Astrocyte (in vitro differentiated cells and primary cell): ENCODE measurements at regions not wholly inside any gene's neighbourhood (a gene's known extent, or its start where the extent isn't known, plus 50 kb on each side); places are given as distances from the start of the nearest gene placed in this dataset.

Experiments
- DNase-seq: peaks from one replicate; pipeline ENCODE4 v3.0.0-alpha.2; 2010; ENCODE audit warnings: low read depth
- FAIRE-seq: peaks from 2 replicates; lab custom pipeline; 2011; peaks lifted over from hg19 to GRCh38; lab: Jason Lieb, UNC
- H2AFZ ChIP-seq: 2 replicates; pipeline ENCODE4 v1.6.0; 2012; ENCODE audit warnings: low read depth, low read length, inconsistent platforms
- H3K27ac ChIP-seq: 2 replicates; pipeline ENCODE4 v1.5.1; 2011; ENCODE audit warnings: low read depth, low read length, inconsistent platforms
- H3K27me3 ChIP-seq: 2 replicates; pipeline ENCODE4 v1.6.0; 2011; ENCODE audit warnings: low read length, inconsistent platforms; ENCODE audit not compliant: insufficient read depth
- H3K36me3 ChIP-seq: 2 replicates; pipeline ENCODE4 v1.5.1; 2011; ENCODE audit warnings: low read length, inconsistent platforms; ENCODE audit not compliant: insufficient read depth
- H3K4me1 ChIP-seq: 2 replicates; pipeline ENCODE4 v1.5.1; 2011; ENCODE audit warnings: low read length, inconsistent platforms; ENCODE audit not compliant: insufficient read depth
- H3K4me2 ChIP-seq: 2 replicates; pipeline ENCODE4 v1.6.0; 2012; ENCODE audit warnings: low read length, inconsistent platforms
- H3K4me3 ChIP-seq: 2 replicates; pipeline ENCODE4 v1.5.1; 2011; ENCODE audit warnings: low read depth, mild to moderate bottlenecking, low read length, inconsistent platforms; ENCODE audit not compliant: insufficient read depth
- H3K79me2 ChIP-seq: 2 replicates; pipeline ENCODE4 v1.6.0; 2012; ENCODE audit warnings: mild to moderate bottlenecking, low read length, inconsistent platforms; ENCODE audit not compliant: insufficient read depth
- H3K9ac ChIP-seq: 2 replicates; pipeline ENCODE4 v1.6.0; 2012; ENCODE audit warnings: mild to moderate bottlenecking, low read length, inconsistent platforms
- H3K9me3 ChIP-seq: 2 replicates; pipeline ENCODE4 v1.5.1; 2012; ENCODE audit warnings: low read depth, mild to moderate bottlenecking, low read length, inconsistent platforms; ENCODE audit not compliant: insufficient read depth
- H4K20me1 ChIP-seq: 2 replicates; pipeline ENCODE4 v1.6.0; 2012; ENCODE audit warnings: low read length, inconsistent platforms; ENCODE audit not compliant: insufficient read depth
- H3K27ac Mint-ChIP-seq: one replicate; pipeline ENCODE4 v1.8.0; 2021; ENCODE audit warnings: mild to moderate bottlenecking, mixed read lengths; ENCODE audit not compliant: unreplicated experiment
- H3K27me3 Mint-ChIP-seq: one replicate; pipeline ENCODE4 v1.8.0; 2021; ENCODE audit warnings: low read depth, mixed read lengths; ENCODE audit not compliant: unreplicated experiment
- H3K36me3 Mint-ChIP-seq: one replicate; pipeline ENCODE4 v1.8.0; 2021; ENCODE audit warnings: low read depth, mixed read lengths; ENCODE audit not compliant: unreplicated experiment
- H3K4me1 Mint-ChIP-seq: one replicate; pipeline ENCODE4 v1.8.0; 2021; ENCODE audit warnings: low read depth, mixed read lengths; ENCODE audit not compliant: unreplicated experiment
- H3K4me3 Mint-ChIP-seq: one replicate; pipeline ENCODE4 v1.8.0; 2021; ENCODE audit warnings: mild to moderate bottlenecking, moderate library complexity, mixed read lengths; ENCODE audit not compliant: unreplicated experiment
- H3K9me3 Mint-ChIP-seq: one replicate; pipeline ENCODE4 v1.8.0; 2021; ENCODE audit warnings: mild to moderate bottlenecking, mixed read lengths; ENCODE audit not compliant: unreplicated experiment
- EZH2 ChIP-seq: IDR thresholded peaks from 2 replicates; pipeline ENCODE4 v1.6.1; 2012; ENCODE audit warnings: mild to moderate bottlenecking, low read length, inconsistent platforms; ENCODE audit not compliant: insufficient read depth
- TF ChIP-seq, protein P1 (sequence below): IDR thresholded peaks from 2 replicates; pipeline ENCODE4 v1.5.1; 2011; ENCODE audit warnings: low read depth, mild to moderate bottlenecking, inconsistent platforms, low read length, moderate library complexity; ENCODE audit not compliant: insufficient read depth

- H3K4me1 ChIP-seq = peaks cover 6% of the 10 kb centered on the region
- TF ChIP-seq, protein P1, sequence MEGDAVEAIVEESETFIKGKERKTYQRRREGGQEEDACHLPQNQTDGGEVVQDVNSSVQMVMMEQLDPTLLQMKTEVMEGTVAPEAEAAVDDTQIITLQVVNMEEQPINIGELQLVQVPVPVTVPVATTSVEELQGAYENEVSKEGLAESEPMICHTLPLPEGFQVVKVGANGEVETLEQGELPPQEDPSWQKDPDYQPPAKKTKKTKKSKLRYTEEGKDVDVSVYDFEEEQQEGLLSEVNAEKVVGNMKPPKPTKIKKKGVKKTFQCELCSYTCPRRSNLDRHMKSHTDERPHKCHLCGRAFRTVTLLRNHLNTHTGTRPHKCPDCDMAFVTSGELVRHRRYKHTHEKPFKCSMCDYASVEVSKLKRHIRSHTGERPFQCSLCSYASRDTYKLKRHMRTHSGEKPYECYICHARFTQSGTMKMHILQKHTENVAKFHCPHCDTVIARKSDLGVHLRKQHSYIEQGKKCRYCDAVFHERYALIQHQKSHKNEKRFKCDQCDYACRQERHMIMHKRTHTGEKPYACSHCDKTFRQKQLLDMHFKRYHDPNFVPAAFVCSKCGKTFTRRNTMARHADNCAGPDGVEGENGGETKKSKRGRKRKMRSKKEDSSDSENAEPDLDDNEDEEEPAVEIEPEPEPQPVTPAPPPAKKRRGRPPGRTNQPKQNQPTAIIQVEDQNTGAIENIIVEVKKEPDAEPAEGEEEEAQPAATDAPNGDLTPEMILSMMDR = no peak
- no peak for TF ChIP-seq EZH2
- H3K27ac ChIP-seq = no peak overlapping the region
- Mint-ChIP-seq H3K4me1 (peaks cover 4% of the 10 kb centered on the region), H3K9me3 (peaks cover 3% of the 10 kb centered on the region), H3K36me3 (no peaks in the 10 kb centered on the region), H3K27ac (no peak overlapping the region), H3K4me3 (no peak overlapping the region), H3K27me3 (no peaks in the 10 kb centered on the region)
- H4K20me1 ChIP-seq = no peaks in the 10 kb centered on the region
- no peaks in the 10 kb centered on the region for H3K36me3 ChIP-seq
- DNase-seq (no peak), FAIRE-seq (no peak)
- H3K9me3 ChIP-seq = no peaks in the 10 kb centered on the region
- H2AFZ ChIP-seq = no peak overlapping the region
- H3K9ac ChIP-seq = no peak overlapping the region
- H3K4me3 ChIP-seq = no peak overlapping the region
- H3K79me2 ChIP-seq = no peaks in the 10 kb centered on the region
- H3K27me3 ChIP-seq = no peaks in the 10 kb centered on the region
- H3K4me2 ChIP-seq = no peak overlapping the region
Measured at GRCh38 chr5:142491679-142492078, 166.9 kb upstream of the SPRY4 start.

GRCh38 chr5:142491270-142491669 lies 166.4 kb upstream of the SPRY4 start:
- Mint-ChIP-seq H3K27me3 (no peaks in the 10 kb centered on the region), H3K4me1 (peaks cover 8% of the 10 kb centered on the region), H3K4me3 (no peak overlapping the region), H3K36me3 (no peaks in the 10 kb centered on the region), H3K9me3 (peaks cover 5% of the 10 kb centered on the region), H3K27ac (peak overlapping the region; percentile 56)
- TF ChIP-seq, protein P1 = no peak
- no peak for TF ChIP-seq EZH2
- Histone ChIP-seq H3K4me3 (no peak overlapping the region), H3K36me3 (no peaks in the 10 kb centered on the region), H3K27me3 (no peaks in the 10 kb centered on the region), H4K20me1 (no peaks in the 10 kb centered on the region), H3K9ac (no peak overlapping the region), H3K4me1 (peaks cover 9% of the 10 kb centered on the region), H3K4me2 (no peak overlapping the region), H3K9me3 (no peaks in the 10 kb centered on the region), H3K79me2 (no peaks in the 10 kb centered on the region), H2AFZ (peak overlapping the region; percentile 23), H3K27ac (no peak overlapping the region)
- FAIRE-seq = no peak
- DNase-seq = no peak

GRCh38 chr5:142486581-142486980 lies 161.8 kb upstream of the SPRY4 start:
- Histone ChIP-seq H3K9ac (no peak overlapping the region), H2AFZ (no peak overlapping the region), H3K4me3 (no peak overlapping the region), H3K4me2 (peak overlapping the region; percentile 37), H4K20me1 (no peaks in the 10 kb centered on the region), H3K4me1 (peaks cover 17% of the 10 kb centered on the region), H3K79me2 (no peaks in the 10 kb centered on the region), H3K36me3 (no peaks in the 10 kb centered on the region), H3K27ac (no peak overlapping the region), H3K27me3 (no peaks in the 10 kb centered on the region), H3K9me3 (no peaks in the 10 kb centered on the region)
- no peak for FAIRE-seq
- H3K27ac Mint-ChIP-seq = no peak overlapping the region
- no peak for TF ChIP-seq EZH2
- TF ChIP-seq, protein P1 = no peak
- no peak overlapping the region for H3K4me3 Mint-ChIP-seq
- H3K27me3 Mint-ChIP-seq = no peaks in the 10 kb centered on the region
- peak; percentile 78 for DNase-seq
- peaks cover 8% of the 10 kb centered on the region for H3K9me3 Mint-ChIP-seq
- peaks cover 14% of the 10 kb centered on the region for H3K4me1 Mint-ChIP-seq
- H3K36me3 Mint-ChIP-seq = no peaks in the 10 kb centered on the region
